Esophagus squamous epithelium (tissue), 5 donors: ENCODE measurements at regions not wholly inside any gene's neighbourhood (a gene's known extent, or its start where the extent isn't known, plus 50 kb on each side); places are given as distances from the start of the nearest gene placed in this dataset.

Source experiments
- DNase-seq: peaks from one replicate; lab custom pipeline; 2025; lab: John Stamatoyannopoulos, UW
- H3K27ac ChIP-seq, 4 donors: fragments of 200-600 bp; sonication (generic); one replicate each; pipeline ENCODE4 v1.5.1; 2016 to 2019; ENCODE audit warnings: mild to moderate bottlenecking in 1 of 4
- H3K27me3 ChIP-seq, 4 donors: fragments of 200-600 bp; sonication (generic); 1 replicate in 3 of 4; 2 replicates in 1 of 4; pipeline versions ENCODE4 v1.5.1 to v1.6.0; 2017 to 2021; ENCODE audit warnings: antibody characterized with exemption in 1 of 4
- H3K36me3 ChIP-seq, 3 donors: fragments of 200-600 bp; sonication (generic); one replicate each; pipeline ENCODE4 v1.5.1; 2016 to 2019
- H3K4me1 ChIP-seq, 3 donors: fragments of 200-600 bp; sonication (generic); one replicate each; pipeline ENCODE4 v1.5.1; 2017 to 2019
- H3K4me3 ChIP-seq, 4 donors: fragments of 200-600 bp; sonication (generic); 1 replicate in 3 of 4; 2 replicates in 1 of 4; pipeline ENCODE4 v1.5.1; 2016 to 2019; ENCODE audit warnings: mild to moderate bottlenecking in 2 of 4, moderate library complexity in 1 of 4
- H3K9me3 ChIP-seq, 3 donors: fragments of 200-600 bp; sonication (generic); one replicate each; pipeline ENCODE4 v1.5.1; 2016 to 2019
- POLR2A ChIP-seq, 4 donors: fragments of 450-650 bp; IDR thresholded peaks; one replicate each; pipeline ENCODE4 v1.6.1; 2017; ENCODE audit warnings: antibody characterized with exemption in 4 of 4, mild to moderate bottlenecking in 4 of 4, moderate library complexity in 3 of 4
- WGBS, 2 donors: methylation state at CpG; one replicate each; pipeline ENCODE4 v1.1.5; 2018; 5-methylcytosine and 5-hydroxymethylcytosine counted together
- intact Hi-C: fragments of 100-400 bp; cut with DNase I; formaldehyde crosslinking; loops from one replicate; pipeline ENCODE4 v1.15.0; 2022
- TF ChIP-seq, protein P1 (sequence below), 6 experiments: fragments of 450-650 bp in 4 of 6; fragments of 200-600 bp in 2 of 6; sonication (generic) in 2 of 6; IDR thresholded peaks; one replicate each; pipeline ENCODE4 v1.5.1; 2016 to 2019; ENCODE audit warnings: antibody characterized with exemption in 6 of 6, mild to moderate bottlenecking in 4 of 6, moderate library complexity in 4 of 6
- donor health status: DM: yes; HTN: yes; CAD: no.

DNA sequence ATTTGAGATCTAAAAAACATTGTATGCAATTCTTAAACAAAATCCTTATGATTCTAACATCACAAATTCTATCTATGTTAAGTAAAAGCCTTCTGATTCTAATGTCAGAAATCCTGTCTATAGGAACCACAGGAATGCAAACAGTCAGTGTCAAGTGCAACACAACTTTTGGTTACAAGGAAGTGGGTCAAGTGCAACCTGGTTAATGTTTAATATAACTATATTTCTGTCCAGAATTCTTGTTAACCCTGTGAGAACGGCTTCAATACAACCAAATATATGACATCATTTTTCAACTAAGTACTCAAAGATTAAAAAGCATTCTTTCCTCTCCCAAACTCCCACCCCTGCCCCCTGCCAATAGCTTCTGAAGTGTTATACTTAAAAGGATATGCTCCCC, 107.9 kb upstream of the PLEKHA5 start:
- Histone ChIP-seq H3K9me3 (no peaks in the 10 kb centered on the region), H3K4me1 (peaks cover 0 to 8% (median 0%) of the 10 kb centered on the region in 3 donors), H3K4me3 (no peak overlapping the region), H3K27me3 (no peaks in the 10 kb centered on the region), H3K27ac (no peak overlapping the region), H3K36me3 (no peaks in the 10 kb centered on the region)
- no peak for TF ChIP-seq POLR2A (IDR thresholded peaks at IDR 0.05)
- 27 to 67% methylated on average over 1 of the region's 1 CpG for WGBS, 2 donors
- no peak for DNase-seq
- intact Hi-C loops: no loop called here

DNA sequence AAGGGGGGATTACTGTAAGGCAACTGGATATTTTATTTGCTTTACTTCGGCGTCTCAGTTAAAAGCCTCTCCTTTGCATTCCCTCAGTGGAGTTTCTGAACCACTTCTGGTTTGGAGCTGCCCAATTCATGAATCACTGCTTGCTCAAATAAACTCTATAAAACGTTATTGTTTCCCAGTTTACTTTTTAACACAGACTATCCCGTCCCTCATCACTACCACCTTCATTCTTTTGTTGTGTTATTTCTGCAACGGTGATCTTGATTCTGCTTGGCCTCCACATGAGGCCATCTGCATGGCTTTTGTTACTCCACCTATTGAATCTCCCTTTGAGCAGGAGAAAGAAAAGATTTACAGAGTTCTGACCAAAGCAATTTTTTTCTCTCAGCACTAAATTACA, 104.0 kb upstream of the PLEKHA5 start:
- no peak for DNase-seq
- Histone ChIP-seq H3K27me3 (no peaks in the 10 kb centered on the region), H3K36me3 (no peaks in the 10 kb centered on the region), H3K4me3 (no peak overlapping the region), H3K4me1 (peaks cover 0 to 8% (median 0%) of the 10 kb centered on the region in 3 donors), H3K9me3 (no peaks in the 10 kb centered on the region), H3K27ac (no peak overlapping the region)
- TF ChIP-seq POLR2A (IDR thresholded peaks at IDR 0.05): no peak
- TF ChIP-seq, protein P1, sequence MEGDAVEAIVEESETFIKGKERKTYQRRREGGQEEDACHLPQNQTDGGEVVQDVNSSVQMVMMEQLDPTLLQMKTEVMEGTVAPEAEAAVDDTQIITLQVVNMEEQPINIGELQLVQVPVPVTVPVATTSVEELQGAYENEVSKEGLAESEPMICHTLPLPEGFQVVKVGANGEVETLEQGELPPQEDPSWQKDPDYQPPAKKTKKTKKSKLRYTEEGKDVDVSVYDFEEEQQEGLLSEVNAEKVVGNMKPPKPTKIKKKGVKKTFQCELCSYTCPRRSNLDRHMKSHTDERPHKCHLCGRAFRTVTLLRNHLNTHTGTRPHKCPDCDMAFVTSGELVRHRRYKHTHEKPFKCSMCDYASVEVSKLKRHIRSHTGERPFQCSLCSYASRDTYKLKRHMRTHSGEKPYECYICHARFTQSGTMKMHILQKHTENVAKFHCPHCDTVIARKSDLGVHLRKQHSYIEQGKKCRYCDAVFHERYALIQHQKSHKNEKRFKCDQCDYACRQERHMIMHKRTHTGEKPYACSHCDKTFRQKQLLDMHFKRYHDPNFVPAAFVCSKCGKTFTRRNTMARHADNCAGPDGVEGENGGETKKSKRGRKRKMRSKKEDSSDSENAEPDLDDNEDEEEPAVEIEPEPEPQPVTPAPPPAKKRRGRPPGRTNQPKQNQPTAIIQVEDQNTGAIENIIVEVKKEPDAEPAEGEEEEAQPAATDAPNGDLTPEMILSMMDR (IDR thresholded peaks at IDR 0.05): no peak
- 43 to 51% methylated on average over 5 of the region's 5 CpGs for WGBS, 2 donors
- intact Hi-C loops: no loop called here

DNA sequence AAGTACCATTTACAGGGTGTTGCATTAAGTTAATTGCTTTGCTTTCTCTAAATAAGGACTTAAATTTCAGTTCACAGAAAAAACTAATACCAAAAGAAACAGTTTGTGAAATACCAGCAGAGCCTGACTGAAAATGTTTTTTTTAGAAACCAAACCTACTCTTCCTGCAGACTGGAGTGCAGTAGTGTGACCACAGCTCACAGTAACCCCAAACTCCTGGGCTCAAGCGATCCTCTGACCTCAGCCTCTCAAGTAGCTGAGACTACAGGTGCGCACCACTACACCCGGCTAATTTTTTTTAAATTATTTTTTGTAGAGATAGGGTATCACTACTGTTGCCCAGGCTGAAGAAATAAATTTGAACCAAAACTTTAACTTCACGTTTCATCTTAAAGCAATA, 103.5 kb upstream of the PLEKHA5 start:
- H3K36me3 ChIP-seq: no peaks in the 10 kb centered on the region
- no peaks in the 10 kb centered on the region for H3K9me3 ChIP-seq
- H3K4me3 ChIP-seq: no peak overlapping the region
- intact Hi-C loops: no loop called here
- no peak for DNase-seq
- WGBS, 2 donors: 76 to 77% methylated on average over 4 of the region's 4 CpGs
- no peak for TF ChIP-seq POLR2A (IDR thresholded peaks at IDR 0.05)
- TF ChIP-seq, protein P1 (IDR thresholded peaks at IDR 0.05): no peak
- no peak overlapping the region for H3K27ac ChIP-seq
- H3K27me3 ChIP-seq: no peaks in the 10 kb centered on the region
- peaks cover 0 to 8% (median 0%) of the 10 kb centered on the region in 3 donors for H3K4me1 ChIP-seq

DNA sequence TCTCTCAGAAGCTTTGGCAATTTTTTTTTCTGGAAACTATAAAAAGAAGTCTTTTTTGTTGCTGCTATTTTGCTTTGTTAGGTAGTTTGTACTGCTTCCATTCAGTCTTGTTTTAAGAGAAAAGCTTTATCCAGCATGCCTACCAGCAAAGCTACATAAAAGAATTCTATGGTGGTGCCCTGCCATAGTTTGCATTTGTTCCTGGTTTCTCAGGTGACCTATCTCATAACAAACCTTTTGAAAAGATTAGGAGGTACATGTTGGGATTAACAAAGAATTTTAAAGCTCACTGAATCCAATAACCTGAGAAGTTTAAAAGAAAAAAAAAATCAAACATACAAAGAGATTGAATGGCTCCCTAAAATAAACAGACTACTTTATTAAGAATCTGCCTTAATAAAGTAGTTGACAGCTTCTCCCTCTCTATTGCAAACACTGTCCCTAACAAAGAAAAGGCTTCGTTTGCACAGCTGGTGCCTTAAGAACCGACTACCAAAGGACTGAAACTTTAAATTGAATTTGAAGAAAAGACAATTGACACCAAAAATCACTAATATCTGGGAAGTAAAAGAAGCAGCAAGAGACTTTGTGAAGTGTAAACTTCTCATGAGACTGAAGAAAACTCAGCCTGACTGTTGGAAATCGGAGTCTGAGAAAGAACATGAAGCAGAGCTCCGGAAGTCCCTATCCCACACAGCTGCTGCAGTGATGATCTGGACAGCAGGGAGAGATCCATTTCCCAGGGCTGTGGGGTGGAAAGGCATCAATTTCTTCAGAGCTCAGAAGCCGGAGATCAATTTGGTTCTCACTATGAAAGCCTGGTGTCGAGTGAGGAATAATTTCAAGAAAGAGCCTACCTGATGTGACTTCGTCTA, 102.7 kb upstream of the PLEKHA5 start:
- no peak overlapping the region for H3K4me3 ChIP-seq
- peaks cover 0 to 8% (median 0%) of the 10 kb centered on the region in 3 donors for H3K4me1 ChIP-seq
- no peak overlapping the region for H3K27ac ChIP-seq
- H3K9me3 ChIP-seq: no peaks in the 10 kb centered on the region
- intact Hi-C loops: no loop called here
- TF ChIP-seq, protein P1 (IDR thresholded peaks at IDR 0.05): no peak
- no peak for TF ChIP-seq POLR2A (IDR thresholded peaks at IDR 0.05)
- no peaks in the 10 kb centered on the region for H3K36me3 ChIP-seq
- DNase-seq: no peak
- H3K27me3 ChIP-seq: no peaks in the 10 kb centered on the region
- WGBS, 2 donors: 46 to 63% methylated on average over 7 of the region's 7 CpGs

DNA sequence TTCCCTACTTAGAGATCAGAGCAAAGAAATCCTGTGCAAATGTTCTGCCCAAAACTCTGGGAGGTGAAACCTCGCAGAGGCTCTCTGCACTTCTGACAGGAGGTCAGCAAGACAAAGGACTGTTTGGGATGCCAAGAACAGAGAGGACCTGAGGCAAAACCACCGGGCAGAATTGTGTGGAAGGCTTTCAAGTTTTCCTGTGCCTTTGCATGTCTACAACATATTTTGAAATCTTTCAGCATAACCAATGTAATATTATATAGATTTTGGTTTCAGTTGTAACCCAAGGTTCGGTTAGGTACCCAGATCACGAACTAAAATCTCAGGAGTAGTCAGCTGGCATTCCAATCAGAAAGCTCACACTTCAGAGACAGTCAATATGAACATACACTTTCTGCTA, 99.4 kb upstream of the PLEKHA5 start:
- intact Hi-C loops: no loop called here
- Histone ChIP-seq H3K4me1 (peaks cover 0 to 8% (median 0%) of the 10 kb centered on the region in 3 donors), H3K27me3 (no peaks in the 10 kb centered on the region), H3K36me3 (no peaks in the 10 kb centered on the region), H3K4me3 (no peak overlapping the region), H3K27ac (no peak overlapping the region), H3K9me3 (no peaks in the 10 kb centered on the region)
- WGBS, 2 donors: 26 to 44% methylated on average over 4 of the region's 4 CpGs
- TF ChIP-seq, protein P1 (IDR thresholded peaks at IDR 0.05): no peak
- no peak for TF ChIP-seq POLR2A (IDR thresholded peaks at IDR 0.05)
- DNase-seq: no peak
